ENCODE measurements at regions not wholly inside any gene's neighbourhood (a gene's known extent, or its start where the extent isn't known, plus 50 kb on each side); places are given as distances from the start of the nearest gene placed in this dataset.

DNA sequence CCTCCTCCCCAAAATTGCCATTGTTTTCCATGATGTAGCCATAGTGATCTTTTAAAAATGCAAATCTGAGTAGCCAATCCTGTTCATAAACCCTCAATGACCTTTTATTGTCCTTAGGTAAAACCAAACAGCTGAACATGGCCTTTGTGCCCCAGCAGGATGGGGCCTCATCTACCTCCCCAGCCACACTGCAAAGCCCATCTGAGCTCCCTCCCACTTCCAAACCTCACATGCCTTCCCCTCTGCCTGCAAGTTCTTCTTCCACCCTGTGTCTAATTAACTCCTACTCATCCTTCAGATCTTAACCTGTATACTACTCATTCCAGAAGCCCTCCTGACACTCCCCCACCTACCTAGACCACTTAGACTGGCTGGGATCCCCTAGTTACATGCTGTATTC is 178.8 kb upstream of the NPVF start:
- TF ChIP-seq, protein P1, sequence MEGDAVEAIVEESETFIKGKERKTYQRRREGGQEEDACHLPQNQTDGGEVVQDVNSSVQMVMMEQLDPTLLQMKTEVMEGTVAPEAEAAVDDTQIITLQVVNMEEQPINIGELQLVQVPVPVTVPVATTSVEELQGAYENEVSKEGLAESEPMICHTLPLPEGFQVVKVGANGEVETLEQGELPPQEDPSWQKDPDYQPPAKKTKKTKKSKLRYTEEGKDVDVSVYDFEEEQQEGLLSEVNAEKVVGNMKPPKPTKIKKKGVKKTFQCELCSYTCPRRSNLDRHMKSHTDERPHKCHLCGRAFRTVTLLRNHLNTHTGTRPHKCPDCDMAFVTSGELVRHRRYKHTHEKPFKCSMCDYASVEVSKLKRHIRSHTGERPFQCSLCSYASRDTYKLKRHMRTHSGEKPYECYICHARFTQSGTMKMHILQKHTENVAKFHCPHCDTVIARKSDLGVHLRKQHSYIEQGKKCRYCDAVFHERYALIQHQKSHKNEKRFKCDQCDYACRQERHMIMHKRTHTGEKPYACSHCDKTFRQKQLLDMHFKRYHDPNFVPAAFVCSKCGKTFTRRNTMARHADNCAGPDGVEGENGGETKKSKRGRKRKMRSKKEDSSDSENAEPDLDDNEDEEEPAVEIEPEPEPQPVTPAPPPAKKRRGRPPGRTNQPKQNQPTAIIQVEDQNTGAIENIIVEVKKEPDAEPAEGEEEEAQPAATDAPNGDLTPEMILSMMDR (conservative IDR thresholded peaks at IDR 0.05; ENCODE audit: low read depth, low read length), result no peak
- no peak for TF ChIP-seq EZH2 (IDR thresholded peaks at IDR 0.05; ENCODE audit: borderline replicate concordance, low read depth, low read length, poor library complexity, severe bottlenecking)
